PC-9 (cell line): ENCODE measurements at regions not wholly inside any gene's neighbourhood (a gene's known extent, or its start where the extent isn't known, plus 50 kb on each side); places are given as distances from the start of the nearest gene placed in this dataset.

ENCODE experiments used
- BruUV-seq: library from RNA; stranded (reverse); fragments of 400-500 nt; replicated peaks from 2 replicates; lab custom pipeline; 2021; lab: Mats Ljungman, UMichigan
- CTCF ChIA-PET: fragments of 300-600 bp; sonication (Branson Sonifier 250); formaldehyde crosslinking; loops from one replicate; lab custom pipeline; 2022; ENCODE audit warnings: antibody characterized with exemption; lab: Charles Lee
- POLR2A ChIA-PET: fragments of 300-600 bp; sonication (Branson Sonifier 250); formaldehyde crosslinking; loops from one replicate; lab custom pipeline; 2022; ENCODE audit warnings: antibody characterized with exemption; ENCODE audit not compliant: unreplicated experiment; lab: Charles Lee
- DNase-seq, 2 experiments: peaks; one replicate each; pipeline versions ENCODE4 v3.0.0 to v3.0.0-alpha.2; 2015 to 2022; ENCODE audit warnings: mixed read lengths in 1 of 2
- H2AFZ ChIP-seq: fragments of 200-600 bp; sonication (generic); 2 replicates; pipeline ENCODE4 v1.8.1; 2017; ENCODE audit warnings: antibody characterized with exemption
- H3F3A ChIP-seq: fragments of 200-600 bp; sonication (generic); 2 replicates; pipeline ENCODE4 v1.8.1; 2017; ENCODE audit warnings: antibody characterized with exemption, mild to moderate bottlenecking, low read depth; ENCODE audit not compliant: insufficient read depth
- H3K27ac ChIP-seq: fragments of 200-600 bp; sonication (generic); 2 replicates; pipeline ENCODE4 v1.6.1; 2016; ENCODE audit warnings: mixed run types
- H3K27me3 ChIP-seq: fragments of 200-600 bp; sonication (generic); 2 replicates; pipeline ENCODE4 v1.6.1; 2016; ENCODE audit warnings: low read depth, mixed run types; ENCODE audit not compliant: insufficient read depth
- H3K36me3 ChIP-seq: fragments of 200-600 bp; sonication (generic); 2 replicates; pipeline ENCODE4 v1.6.1; 2016; ENCODE audit warnings: low read depth, mixed run types
- H3K4me1 ChIP-seq: fragments of 200-600 bp; sonication (generic); replicated peaks from 2 replicates; pipeline ENCODE4 v1.6.1; 2016; ENCODE audit warnings: mixed run types; ENCODE audit not compliant: insufficient read depth
- H3K4me2 ChIP-seq: fragments of 200-600 bp; sonication (generic); 2 replicates; pipeline ENCODE4 v1.6.1; 2017; ENCODE audit warnings: mixed run types
- H3K4me3 ChIP-seq: fragments of 200-600 bp; sonication (generic); 2 replicates; pipeline ENCODE4 v1.6.1; 2016; ENCODE audit warnings: mixed run types
- H3K79me2 ChIP-seq: fragments of 200-600 bp; sonication (generic); 2 replicates; pipeline ENCODE4 v1.6.1; 2017; ENCODE audit warnings: low read depth, mixed run types
- H3K9me2 ChIP-seq: fragments of 200-600 bp; sonication (generic); 2 replicates; pipeline ENCODE4 v1.8.1; 2017; ENCODE audit warnings: mild to moderate bottlenecking; ENCODE audit not compliant: insufficient read depth
- H3K9me3 ChIP-seq: fragments of 200-600 bp; sonication (generic); 2 replicates; pipeline ENCODE4 v1.8.1; 2016; ENCODE audit warnings: low read depth; ENCODE audit not compliant: insufficient read depth
- H4K20me1 ChIP-seq: fragments of 200-600 bp; sonication (generic); 2 replicates; pipeline ENCODE4 v1.8.1; 2017; ENCODE audit not compliant: insufficient read depth
- CTCF ChIP-seq: fragments of 200-600 bp; sonication (generic); conservative IDR thresholded peaks from 2 replicates; pipeline ENCODE4 v1.6.1; 2017; ENCODE audit warnings: mixed run types, antibody characterized with exemption, mild to moderate bottlenecking, moderate library complexity
- EZH2 ChIP-seq: fragments of 200-600 bp; sonication (generic); IDR thresholded peaks from 2 replicates; pipeline ENCODE4 v1.8.0; 2017; ENCODE audit warnings: antibody characterized with exemption, low read depth
- intact Hi-C: fragments of 100-400 bp; cut with micrococcal nuclease; formaldehyde crosslinking; loops from one replicate; pipeline ENCODE4 v1.10.0; 2022; ENCODE audit not compliant: unreplicated experiment

GRCh38 chr1:218642033-218642948 is 297.2 kb downstream of the TGFB2 start:
- Histone ChIP-seq H4K20me1 (no peaks in the 10 kb centered on the region), H2AFZ (no peak overlapping the region), H3K27ac (no peak overlapping the region), H3K4me1 (no peaks in the 10 kb centered on the region), H3F3A (no peaks in the 10 kb centered on the region), H3K27me3 (no peaks in the 10 kb centered on the region), H3K79me2 (no peaks in the 10 kb centered on the region), H3K36me3 (no peaks in the 10 kb centered on the region), H3K9me2 (no peaks in the 10 kb centered on the region; the same call in 1 of the 2 replicates), H3K4me2 (no peak overlapping the region), H3K4me3 (no peak overlapping the region), H3K9me3 (no peaks in the 10 kb centered on the region; the same call in 1 of the 2 replicates)
- CTCF ChIA-PET, result interaction anchor here (0.7 kb wide), 1 partner anchor 153 kb away, joined by 3 read pairs; no protein-coding TSS in a partner anchor
- TF ChIP-seq CTCF (no peak), EZH2 (no peak)
- BruUV-seq, result no TSS peak
- POLR2A ChIA-PET, result interaction anchor here (0.7 kb wide), 1 partner anchor 20 kb away, joined by 3 read pairs; no protein-coding TSS in a partner anchor
- no peak for DNase-seq
- intact Hi-C loops, result no loop called here

- no TSS peak for BruUV-seq
- Histone ChIP-seq H3K36me3 (no peaks in the 10 kb centered on the region), H3K9me2 (no peaks in the 10 kb centered on the region; the same call in 1 of the 2 replicates), H3K4me3 (no peak overlapping the region), H3K79me2 (no peaks in the 10 kb centered on the region), H3K27me3 (no peaks in the 10 kb centered on the region), H3K4me1 (no peaks in the 10 kb centered on the region), H3F3A (no peaks in the 10 kb centered on the region), H4K20me1 (no peaks in the 10 kb centered on the region), H2AFZ (no peak overlapping the region), H3K9me3 (no peaks in the 10 kb centered on the region; the same call in none of the 2 replicates), H3K4me2 (no peak overlapping the region), H3K27ac (no peak overlapping the region)
- TF ChIP-seq CTCF, result no peak
- no peak for TF ChIP-seq EZH2
- no peak for DNase-seq
- ChIA-PET CTCF (no interaction called here), POLR2A (no interaction called here)
- intact Hi-C loops, result no loop called here
Measured at GRCh38 chr1:218643281-218643680, 298.1 kb downstream of the TGFB2 start.

GRCh38 chr1:218643926-218644325 is 298.8 kb downstream of the TGFB2 start:
- intact Hi-C loops, result no loop called here
- POLR2A ChIA-PET, result no interaction called here
- no TSS peak for BruUV-seq
- Histone ChIP-seq H3K9me2 (no peaks in the 10 kb centered on the region; the same call in 1 of the 2 replicates), H3K9me3 (no peaks in the 10 kb centered on the region; the same call in none of the 2 replicates), H2AFZ (no peak overlapping the region; the same call in 1 of the 2 replicates), H3K4me1 (no peaks in the 10 kb centered on the region), H3K4me3 (no peak overlapping the region), H4K20me1 (no peaks in the 10 kb centered on the region), H3K4me2 (no peak overlapping the region), H3F3A (no peaks in the 10 kb centered on the region), H3K36me3 (no peaks in the 10 kb centered on the region), H3K27ac (no peak overlapping the region), H3K79me2 (no peaks in the 10 kb centered on the region), H3K27me3 (no peaks in the 10 kb centered on the region)
- TF ChIP-seq CTCF (no peak), EZH2 (no peak)
- DNase-seq, result no peak
- CTCF ChIA-PET, result no interaction called here
